ENCODE measurements at regions not wholly inside any gene's neighbourhood (a gene's known extent, or its start where the extent isn't known, plus 50 kb on each side); places are given as distances from the start of the nearest gene placed in this dataset.

DNA sequence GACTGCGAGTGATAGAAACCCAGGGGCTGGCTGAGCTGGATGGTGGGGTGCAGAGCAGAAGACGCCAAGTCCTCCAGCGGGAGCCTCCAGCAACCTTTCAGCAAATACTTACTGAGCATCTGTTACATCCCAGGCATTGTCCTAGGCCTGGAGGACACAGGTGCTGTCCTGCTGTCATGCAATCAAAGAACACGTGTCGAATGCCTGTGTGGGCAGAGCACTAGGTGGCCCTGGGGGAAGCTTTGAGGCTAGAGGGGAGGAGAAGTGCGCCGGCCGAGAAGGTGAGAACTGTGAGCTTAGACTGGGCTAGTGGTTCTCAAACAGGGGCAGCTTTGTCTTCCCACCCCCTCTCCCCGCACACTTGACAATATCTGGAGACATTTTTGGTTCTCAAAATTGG, 233.6 kb downstream of the BMP7 start:
- DNase-seq (ENCODE audit: unreplicated experiment): no peak
- Mint-ChIP-seq H3K4me1 (ENCODE audit: insufficient read depth, unreplicated experiment) (no peaks in the 10 kb centered on the region), H3K27me3 (ENCODE audit: insufficient read depth, unreplicated experiment) (peaks cover 34% of the 10 kb centered on the region), H3K9me3 (ENCODE audit: unreplicated experiment) (peaks cover 6% of the 10 kb centered on the region), H3K27ac (ENCODE audit: low read depth, unreplicated experiment) (no peak overlapping the region), H3K4me3 (ENCODE audit: unreplicated experiment) (no peak overlapping the region), H3K36me3 (ENCODE audit: insufficient read depth, unreplicated experiment) (no peaks in the 10 kb centered on the region)
- ChIA-PET POLR2A (interaction anchor here (0.8 kb wide), 1 partner anchor 26 kb away, joined by 3 read pairs; no protein-coding TSS in a partner anchor), CTCF (interaction anchor here (0.5 to 1.6 kb wide), 5 partner anchors 14 to 273 kb away, joined by 3 to 4 read pairs (median 4); no protein-coding TSS in a partner anchor)
- no TSS peak for BruUV-seq (replicated peaks)
- TF ChIP-seq, protein P1, sequence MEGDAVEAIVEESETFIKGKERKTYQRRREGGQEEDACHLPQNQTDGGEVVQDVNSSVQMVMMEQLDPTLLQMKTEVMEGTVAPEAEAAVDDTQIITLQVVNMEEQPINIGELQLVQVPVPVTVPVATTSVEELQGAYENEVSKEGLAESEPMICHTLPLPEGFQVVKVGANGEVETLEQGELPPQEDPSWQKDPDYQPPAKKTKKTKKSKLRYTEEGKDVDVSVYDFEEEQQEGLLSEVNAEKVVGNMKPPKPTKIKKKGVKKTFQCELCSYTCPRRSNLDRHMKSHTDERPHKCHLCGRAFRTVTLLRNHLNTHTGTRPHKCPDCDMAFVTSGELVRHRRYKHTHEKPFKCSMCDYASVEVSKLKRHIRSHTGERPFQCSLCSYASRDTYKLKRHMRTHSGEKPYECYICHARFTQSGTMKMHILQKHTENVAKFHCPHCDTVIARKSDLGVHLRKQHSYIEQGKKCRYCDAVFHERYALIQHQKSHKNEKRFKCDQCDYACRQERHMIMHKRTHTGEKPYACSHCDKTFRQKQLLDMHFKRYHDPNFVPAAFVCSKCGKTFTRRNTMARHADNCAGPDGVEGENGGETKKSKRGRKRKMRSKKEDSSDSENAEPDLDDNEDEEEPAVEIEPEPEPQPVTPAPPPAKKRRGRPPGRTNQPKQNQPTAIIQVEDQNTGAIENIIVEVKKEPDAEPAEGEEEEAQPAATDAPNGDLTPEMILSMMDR (IDR thresholded peaks at IDR 0.05; ENCODE audit: unreplicated experiment): no peak
- intact Hi-C loops (cut with micrococcal nuclease): no loop called here

DNA sequence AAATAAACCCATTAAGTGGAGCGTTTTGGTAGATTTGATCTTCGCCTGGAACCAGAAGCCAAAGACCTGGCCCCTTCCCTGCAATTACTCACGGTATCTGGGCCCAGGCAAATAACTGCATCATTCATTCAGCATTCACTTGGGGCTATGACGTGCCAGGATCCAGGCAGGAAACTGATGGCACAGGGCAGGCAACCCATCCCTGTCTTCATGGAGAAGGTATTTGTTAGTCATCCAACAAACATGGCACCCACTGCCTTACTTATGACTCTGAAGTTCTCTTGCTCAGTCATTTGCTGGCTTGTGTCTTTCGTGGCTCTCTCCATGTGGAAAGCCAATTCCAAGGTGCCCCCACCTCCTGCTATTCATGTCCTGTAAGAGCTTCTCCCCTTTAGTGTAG, 232.4 kb downstream of the BMP7 start:
- TF ChIP-seq, protein P1 (IDR thresholded peaks at IDR 0.05; ENCODE audit: unreplicated experiment): no peak
- Mint-ChIP-seq H3K36me3 (ENCODE audit: insufficient read depth, unreplicated experiment) (no peaks in the 10 kb centered on the region), H3K4me3 (ENCODE audit: unreplicated experiment) (no peak overlapping the region), H3K9me3 (ENCODE audit: unreplicated experiment) (peaks cover 6% of the 10 kb centered on the region), H3K4me1 (ENCODE audit: insufficient read depth, unreplicated experiment) (no peaks in the 10 kb centered on the region), H3K27ac (ENCODE audit: low read depth, unreplicated experiment) (no peak overlapping the region), H3K27me3 (ENCODE audit: insufficient read depth, unreplicated experiment) (peaks cover 29% of the 10 kb centered on the region)
- intact Hi-C loops (cut with micrococcal nuclease): no loop called here
- ChIA-PET POLR2A (no interaction called here), CTCF (interaction anchor here (1.3 kb wide), 1 partner anchor 39 kb away, joined by 4 read pairs; no protein-coding TSS in a partner anchor)
- no peak for DNase-seq (ENCODE audit: unreplicated experiment)
- BruUV-seq (replicated peaks): no TSS peak

DNA sequence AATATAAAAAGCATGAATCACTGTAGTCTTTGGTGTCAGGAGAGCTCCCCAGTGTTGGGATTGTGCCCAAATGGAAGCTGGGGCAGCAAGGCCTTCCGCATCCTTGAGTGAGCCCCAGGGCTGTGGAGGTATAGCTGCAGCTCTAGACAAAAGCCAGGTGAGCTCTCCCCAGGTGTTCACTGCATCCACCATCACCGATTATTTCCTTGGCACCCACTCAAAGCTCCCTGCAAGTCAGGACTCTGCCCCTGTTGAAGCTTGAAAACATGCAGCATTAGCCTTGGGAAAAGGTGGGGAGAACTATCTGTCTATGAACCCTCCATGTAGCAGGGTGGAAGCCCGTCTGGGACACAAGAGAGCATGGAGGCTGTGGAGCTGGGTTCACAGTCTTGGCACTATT, 228.8 kb downstream of the BMP7 start:
- POLR2A ChIA-PET: interaction anchor here (1.0 to 1.1 kb wide), 2 partner anchors 51 to 76 kb away, joined by 3 read pairs; no protein-coding TSS in a partner anchor
- Mint-ChIP-seq H3K27me3 (ENCODE audit: insufficient read depth, unreplicated experiment) (peaks cover 29% of the 10 kb centered on the region), H3K4me3 (ENCODE audit: unreplicated experiment) (no peak overlapping the region), H3K4me1 (ENCODE audit: insufficient read depth, unreplicated experiment) (peaks cover 4% of the 10 kb centered on the region), H3K36me3 (ENCODE audit: insufficient read depth, unreplicated experiment) (no peaks in the 10 kb centered on the region), H3K27ac (ENCODE audit: low read depth, unreplicated experiment) (no peak overlapping the region), H3K9me3 (ENCODE audit: unreplicated experiment) (peaks cover 6% of the 10 kb centered on the region)
- CTCF ChIA-PET: interaction anchor here (1.1 to 2.4 kb wide), 4 partner anchors 9 to 43 kb away, joined by 3 to 10 read pairs (median 4); no protein-coding TSS in a partner anchor
- intact Hi-C loops (cut with micrococcal nuclease): no loop called here
- no peak for DNase-seq (ENCODE audit: unreplicated experiment)
- no TSS peak for BruUV-seq (replicated peaks)
- TF ChIP-seq, protein P1 (IDR thresholded peaks at IDR 0.05; ENCODE audit: unreplicated experiment): no peak

DNA sequence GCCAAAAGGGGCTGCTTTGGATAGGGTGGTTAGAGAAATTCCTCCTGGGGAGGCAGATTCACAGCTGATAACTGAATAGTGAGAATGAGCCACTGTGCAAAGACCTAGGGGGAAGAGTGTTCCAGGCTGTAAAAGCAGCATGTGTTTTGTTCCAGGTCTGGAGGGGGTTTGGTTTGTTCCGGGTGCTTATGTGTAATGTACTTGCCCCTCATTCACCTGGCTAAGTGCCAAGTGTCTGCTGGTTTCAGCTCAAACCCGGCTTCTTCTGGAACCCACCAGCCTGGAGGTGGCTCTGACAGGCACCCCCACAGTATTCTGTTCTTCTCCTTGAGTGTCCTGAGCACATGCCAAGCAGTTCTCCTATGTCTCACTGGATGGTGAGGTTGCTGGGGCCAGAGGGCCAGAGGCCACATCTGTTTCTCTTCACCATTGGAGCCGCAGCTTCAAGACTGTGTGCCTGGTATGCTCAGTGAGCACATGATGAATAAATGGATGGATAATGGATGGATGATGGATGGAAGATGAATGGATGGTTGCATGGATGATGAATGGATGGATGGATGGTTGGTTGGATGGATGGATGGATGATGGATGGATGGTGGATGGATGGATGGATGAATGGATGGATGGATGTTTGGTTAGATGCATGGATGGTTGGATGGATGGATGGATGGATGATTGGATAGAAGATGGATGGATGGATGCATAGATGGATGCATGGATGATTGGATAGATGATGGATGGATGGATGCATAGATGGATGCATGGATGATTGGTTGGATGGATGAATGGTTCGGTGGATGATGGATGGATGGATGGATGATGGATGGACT, 227.6 kb downstream of the BMP7 start:
- POLR2A ChIA-PET: interaction anchor here (0.6 to 1.9 kb wide), 6 partner anchors 8 to 674 kb away, joined by 3 to 5 read pairs (median 4); partner anchors contain the start of gene RTF2
- H3K36me3 Mint-ChIP-seq (ENCODE audit: insufficient read depth, unreplicated experiment): no peaks in the 10 kb centered on the region
- H3K27me3 Mint-ChIP-seq (ENCODE audit: insufficient read depth, unreplicated experiment): peaks cover 29% of the 10 kb centered on the region
- CTCF ChIA-PET: interaction anchor here (0.6 to 2.4 kb wide), 9 partner anchors 11 to 488 kb away, joined by 3 to 10 read pairs (median 4); no protein-coding TSS in a partner anchor
- peaks cover 6% of the 10 kb centered on the region for H3K9me3 Mint-ChIP-seq (ENCODE audit: unreplicated experiment)
- TF ChIP-seq, protein P1 (IDR thresholded peaks at IDR 0.05; ENCODE audit: unreplicated experiment): no peak
- H3K27ac Mint-ChIP-seq (ENCODE audit: low read depth, unreplicated experiment): no peak overlapping the region
- no peak overlapping the region for H3K4me3 Mint-ChIP-seq (ENCODE audit: unreplicated experiment)
- no peak for DNase-seq (ENCODE audit: unreplicated experiment)
- intact Hi-C loops (cut with micrococcal nuclease): no loop called here
- H3K4me1 Mint-ChIP-seq (ENCODE audit: insufficient read depth, unreplicated experiment): peaks cover 10% of the 10 kb centered on the region
- no TSS peak for BruUV-seq (replicated peaks)
